Muscle of arm (tissue), 1 donor: ENCODE measurements at regions not wholly inside any gene's neighbourhood (a gene's known extent, or its start where the extent isn't known, plus 50 kb on each side); places are given as distances from the start of the nearest gene placed in this dataset.

ENCODE experiments used
- DNase-seq: peaks from one replicate; pipeline ENCODE4 v3.0.0-alpha.2; 2013

DNA sequence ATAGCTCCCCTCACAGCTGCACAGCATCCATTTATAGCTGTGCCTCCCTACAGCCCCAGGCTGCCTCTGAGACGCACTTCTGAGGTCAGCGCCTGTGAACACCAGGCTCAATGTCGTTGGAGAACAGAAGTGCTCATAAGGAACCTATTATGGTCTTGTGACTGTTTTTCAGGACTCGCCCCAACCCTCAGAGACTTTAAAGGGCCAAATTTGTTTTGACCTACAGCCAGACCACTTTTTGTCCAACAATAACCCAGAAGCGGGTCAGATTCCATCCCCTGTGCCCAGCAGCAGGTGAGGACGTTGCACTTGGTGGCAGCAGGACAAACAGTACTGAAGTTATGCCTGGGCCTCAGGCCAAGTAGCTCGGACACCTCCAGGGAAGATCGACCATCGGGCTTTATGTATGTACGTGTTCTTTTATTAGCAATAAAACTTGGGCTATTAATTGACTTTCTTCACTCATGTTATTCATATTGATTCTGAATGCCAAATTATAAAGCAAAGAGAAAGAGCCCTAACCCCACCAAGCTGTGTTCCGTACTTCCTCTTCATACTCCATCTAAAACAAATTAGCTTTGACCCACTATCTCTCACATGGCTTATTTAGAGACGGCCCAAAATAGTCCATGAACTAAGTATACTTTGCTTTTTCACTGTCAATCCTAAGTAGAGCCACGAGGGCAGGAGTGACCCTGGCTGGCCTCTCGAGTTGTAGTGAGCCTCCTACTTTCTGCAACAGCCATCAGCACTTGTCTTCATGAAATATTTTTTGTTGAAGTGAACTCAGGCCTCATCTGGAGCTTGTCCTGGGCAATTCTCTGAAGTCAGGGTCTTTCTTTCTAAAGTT is 92.3 kb upstream of the PAX6 start:
- peak; percentile 20 for DNase-seq

DNA sequence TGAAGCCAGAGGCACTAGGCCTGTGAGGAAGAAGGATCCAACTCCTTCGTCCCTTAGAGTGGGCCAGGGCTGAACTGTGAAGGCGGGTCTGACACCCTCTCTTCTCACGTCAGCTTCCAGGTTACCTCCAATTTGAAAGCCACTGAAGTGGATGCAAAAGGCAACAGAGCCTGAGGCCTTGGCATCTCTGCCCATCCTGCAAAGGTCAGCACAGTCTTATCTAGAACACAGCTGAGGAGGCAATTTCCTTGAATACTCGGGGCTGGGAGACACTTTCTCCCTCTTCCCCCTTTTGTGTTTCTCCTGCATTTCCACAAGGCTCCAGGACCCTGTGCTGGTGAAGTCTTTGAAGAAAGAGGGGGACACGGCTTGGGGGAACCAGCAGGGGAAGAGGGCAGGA is 91.6 kb upstream of the PAX6 start:
- no peak for DNase-seq

GRCh38 chr11:31895926-31896325 is 84.8 kb upstream of the PAX6 start:
- DNase-seq, result no peak

- DNase-seq, result no peak
Measured at GRCh38 chr11:31887180-31887579, 76.1 kb upstream of the PAX6 start.

DNA sequence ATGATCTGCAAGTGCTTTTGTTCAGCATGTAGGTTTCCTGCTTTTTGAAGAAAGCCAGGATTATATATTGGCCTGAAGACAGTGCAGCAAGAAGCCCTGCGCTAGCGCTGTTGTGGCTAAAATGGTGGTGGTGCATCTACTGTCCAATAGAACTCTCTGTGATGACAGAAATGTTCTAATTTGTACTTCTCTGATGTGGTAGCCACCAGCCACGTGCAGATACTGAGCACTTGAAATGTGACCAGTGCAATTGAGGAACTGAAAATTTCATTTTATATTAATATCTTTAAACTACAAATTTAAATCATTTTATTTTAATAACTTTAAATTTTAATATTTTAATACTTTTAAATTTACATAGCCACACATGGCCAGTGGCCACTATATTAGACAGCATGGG is 73.0 kb upstream of the PAX6 start:
- DNase-seq, result no peak

- DNase-seq, result no peak
Measured at GRCh38 chr11:31883435-31883834, 72.3 kb upstream of the PAX6 start.

DNA sequence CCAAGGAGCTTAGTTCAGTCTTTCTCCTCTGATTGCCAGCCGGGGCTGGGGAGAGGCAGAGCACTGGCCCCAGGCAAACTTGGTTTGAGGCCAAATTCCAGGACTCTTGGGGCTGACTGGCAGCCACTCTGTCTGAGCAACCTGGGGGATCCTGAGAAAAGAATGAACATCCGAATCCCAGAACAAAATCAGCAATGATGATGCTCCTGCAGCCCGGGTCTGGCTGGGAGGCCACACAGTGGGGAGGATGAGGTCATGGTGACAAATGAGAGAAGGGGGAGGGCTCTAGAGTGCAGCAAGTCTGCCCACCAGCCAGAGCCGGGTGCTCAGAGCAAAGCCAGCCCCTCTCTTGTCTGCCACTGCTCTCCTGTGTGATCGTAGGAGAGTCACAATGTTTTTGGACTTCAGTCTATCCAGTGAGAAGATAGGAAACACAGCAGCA is 71.8 kb upstream of the PAX6 start:
- DNase-seq, result no peak

- no peak for DNase-seq
Measured at GRCh38 chr11:31881825-31882224, 70.7 kb upstream of the PAX6 start.

DNA sequence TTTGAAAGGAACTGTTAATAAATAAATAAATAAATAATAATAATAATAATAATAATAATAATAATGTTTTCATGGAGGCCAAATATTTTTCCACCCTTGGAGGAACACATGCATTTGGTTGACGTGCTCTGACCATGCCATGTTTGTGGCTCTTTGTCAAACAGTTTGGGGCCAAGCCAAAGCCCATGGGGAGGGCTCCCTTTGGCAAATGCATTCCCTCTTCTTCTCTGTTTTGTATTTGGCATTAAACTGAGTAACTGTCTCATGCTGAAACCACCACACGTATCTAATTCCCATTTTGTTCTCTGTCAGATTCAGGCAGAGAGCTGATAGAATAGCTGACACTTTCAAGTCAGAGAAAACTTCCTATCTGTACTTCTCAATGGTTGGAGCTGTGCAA is 68.6 kb upstream of the PAX6 start:
- no peak for DNase-seq

DNA sequence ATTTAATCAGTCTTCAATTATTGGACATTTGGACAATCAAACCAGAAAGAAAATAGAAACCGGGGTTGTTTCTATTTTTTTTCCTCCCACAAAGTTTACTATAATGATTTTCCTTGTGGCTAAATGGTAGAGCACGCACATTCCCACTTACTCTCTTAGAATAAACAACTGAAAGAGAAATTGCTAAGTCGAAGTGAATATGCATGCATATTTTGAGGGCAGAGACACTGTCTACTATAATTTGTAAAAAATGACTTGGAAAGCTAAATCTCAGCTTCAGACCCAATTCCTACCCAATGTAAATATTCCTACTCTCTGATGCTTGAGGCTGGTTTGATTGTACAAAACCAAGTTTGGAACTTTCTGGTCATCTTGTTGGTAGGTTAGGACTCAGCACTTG is 66.7 kb upstream of the PAX6 start:
- DNase-seq, result no peak

DNA sequence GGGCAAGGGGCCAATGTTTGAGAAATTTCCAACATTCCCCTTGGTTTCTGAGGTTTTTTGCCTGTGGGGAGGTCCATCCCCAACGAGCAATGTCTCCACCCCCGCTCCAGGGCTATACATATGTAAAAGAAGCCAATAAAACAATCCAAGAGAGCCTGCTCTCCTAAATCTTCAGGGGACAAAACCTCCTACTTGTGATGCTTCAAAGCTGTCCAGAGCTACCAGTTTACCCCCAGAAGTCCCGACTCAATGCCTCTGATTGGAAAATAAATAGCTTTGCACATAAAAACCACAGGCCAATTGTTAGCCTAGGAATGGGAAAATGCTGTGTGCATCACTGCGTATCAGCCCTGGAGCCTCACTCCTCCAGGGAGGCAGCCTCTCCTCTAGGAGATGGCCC is 66.0 kb upstream of the PAX6 start:
- DNase-seq, result no peak

DNA sequence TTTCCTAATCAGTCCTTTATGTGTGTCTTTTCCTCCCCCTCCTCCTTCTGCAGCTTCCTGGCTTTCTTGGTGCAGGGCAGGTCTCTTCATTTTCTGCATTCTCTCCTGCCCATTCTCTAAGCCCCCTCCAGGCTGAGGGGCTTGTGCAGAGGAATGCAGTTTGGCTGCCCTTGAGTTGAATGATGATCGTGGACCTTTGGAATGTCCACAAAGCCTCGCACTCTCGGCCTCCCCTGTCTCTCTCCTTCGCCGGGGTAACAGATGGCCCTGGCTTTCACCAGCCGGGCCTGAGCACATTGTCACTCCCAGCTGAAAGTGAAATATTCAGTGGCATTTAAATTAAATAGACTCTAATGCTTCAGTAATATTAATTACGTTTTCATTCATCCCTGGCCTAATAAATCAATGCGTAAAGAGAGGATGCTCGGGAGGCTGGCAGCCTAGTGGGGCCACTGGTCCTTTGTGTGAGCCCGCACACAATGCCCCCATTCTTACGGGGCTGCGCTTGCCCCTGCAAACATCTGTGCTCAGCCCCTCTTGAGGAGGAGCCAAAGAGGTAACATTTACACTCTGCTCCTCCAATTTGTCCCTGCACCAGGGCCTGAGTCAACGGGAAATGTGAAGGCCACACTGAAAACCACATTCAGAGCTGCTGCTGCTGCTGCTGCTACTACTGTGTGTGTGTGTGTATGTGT is 64.9 kb upstream of the PAX6 start:
- DNase-seq, result no peak

DNA sequence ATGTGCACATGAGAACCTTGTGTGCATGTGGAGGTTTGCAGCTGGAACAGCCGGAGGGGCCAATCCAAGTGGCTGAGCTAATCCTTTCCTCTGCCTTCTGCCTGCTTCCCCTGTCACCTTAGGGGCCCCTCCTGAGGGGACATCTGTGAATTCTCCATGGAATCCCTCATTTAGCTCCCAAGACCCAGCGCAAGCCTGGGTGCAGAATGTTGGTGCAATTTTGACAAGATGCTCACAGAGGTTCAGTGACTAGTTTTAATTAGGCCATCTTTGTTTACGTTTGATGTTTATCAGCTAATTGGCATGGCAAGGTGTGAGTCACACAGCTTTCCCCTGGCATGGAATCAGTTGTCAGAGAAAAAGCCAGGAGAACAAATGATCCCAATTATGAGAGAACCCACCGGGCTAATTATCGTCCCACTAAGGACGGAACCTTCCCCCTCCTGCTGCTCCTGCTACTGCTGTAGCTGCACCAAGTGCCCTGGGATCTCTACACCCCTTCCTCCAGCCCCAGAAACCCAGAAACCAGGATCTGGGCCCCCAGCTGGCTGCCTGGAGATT is 63.6 kb upstream of the PAX6 start:
- DNase-seq, result no peak

DNA sequence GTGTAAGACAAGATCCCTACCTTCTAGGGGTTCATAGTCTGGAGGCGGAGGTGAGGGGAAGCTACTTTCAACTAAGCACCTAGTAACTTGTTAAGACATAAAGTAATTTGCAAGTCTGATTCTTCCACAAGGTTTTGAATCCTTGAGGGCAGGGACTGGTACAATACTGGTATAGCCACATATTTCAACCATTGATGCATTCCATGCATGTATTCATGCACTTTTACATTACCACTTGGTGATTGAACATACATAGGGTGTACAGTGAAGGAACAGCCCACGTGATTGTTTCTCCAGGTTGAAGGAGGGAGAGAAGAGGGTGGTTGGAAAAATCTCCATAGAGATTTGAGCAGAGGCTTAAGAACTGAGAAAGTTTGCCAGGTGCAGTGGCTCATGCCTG is 62.0 kb upstream of the PAX6 start:
- no peak for DNase-seq

- no peak for DNase-seq
Measured at GRCh38 chr11:31872076-31872443, 60.9 kb upstream of the PAX6 start.

- no peak for DNase-seq
Measured at GRCh38 chr11:31871310-31872075, 60.4 kb upstream of the PAX6 start.

- DNase-seq, result peak; percentile 34
Measured at GRCh38 chr11:31870609-31871309, 59.6 kb upstream of the PAX6 start.

DNA sequence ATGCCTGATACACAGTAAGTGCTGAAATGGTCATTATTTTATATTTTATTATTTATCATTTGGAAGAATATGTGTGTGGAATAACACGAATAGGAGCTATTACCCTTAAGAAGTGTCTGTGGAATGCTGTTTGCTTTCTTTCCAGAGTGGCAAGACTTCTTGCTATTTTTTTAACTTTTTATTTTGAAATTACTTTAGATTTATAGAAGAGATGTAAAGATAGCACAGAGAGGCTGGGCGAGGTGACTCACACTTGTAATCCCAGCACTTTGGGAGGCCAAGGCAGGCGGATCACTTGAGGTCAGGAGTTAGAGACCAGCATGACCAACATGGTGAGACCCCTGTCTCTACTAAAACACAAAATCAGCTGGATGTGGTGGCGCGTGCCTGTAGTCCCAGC is 58.9 kb upstream of the PAX6 start:
- no peak for DNase-seq

DNA sequence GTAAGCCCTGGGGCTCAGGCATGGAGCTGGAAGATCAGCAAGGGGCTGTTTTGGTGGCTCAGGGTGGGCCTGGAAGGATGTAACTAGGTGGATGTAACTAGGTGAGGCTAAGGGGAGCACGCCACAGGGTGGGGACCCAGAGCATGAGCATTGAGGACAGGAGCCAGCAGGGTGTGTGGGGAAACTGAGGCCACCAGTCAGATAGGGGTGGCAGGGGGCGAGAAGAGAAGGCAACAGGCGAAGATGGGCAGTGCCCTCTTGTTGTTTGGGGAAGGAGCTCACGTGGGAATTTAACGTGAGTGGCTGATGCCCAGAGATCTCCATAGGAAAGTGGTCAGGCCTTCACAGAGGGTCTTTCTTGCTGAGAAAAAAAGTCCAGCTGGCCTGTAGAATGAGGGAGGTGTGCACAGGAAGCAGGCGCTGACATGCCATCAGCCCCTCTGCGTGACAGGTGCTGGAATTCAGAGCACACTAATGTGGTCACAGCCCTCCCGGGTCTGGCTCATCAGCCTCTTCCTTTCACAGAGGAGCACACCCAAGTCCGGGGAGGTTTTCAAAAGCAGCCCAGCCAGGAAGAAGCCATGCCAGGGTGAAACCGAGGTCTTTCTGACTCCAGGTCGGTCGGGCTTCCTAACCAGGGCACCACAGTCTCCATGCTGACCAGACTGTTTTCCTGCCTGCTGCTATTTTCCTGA is 54.6 kb upstream of the PAX6 start:
- no peak for DNase-seq

- DNase-seq, result no peak
Measured at GRCh38 chr11:31863170-31863832, 52.2 kb upstream of the PAX6 start.

- DNase-seq, result no peak
Measured at GRCh38 chr11:31861011-31861410, 49.9 kb upstream of the PAX6 start.
